Parathyroid adenoma (tissue), 2 donors: ENCODE measurements at regions not wholly inside any gene's neighbourhood (a gene's known extent, or its start where the extent isn't known, plus 50 kb on each side); places are given as distances from the start of the nearest gene placed in this dataset.
"Not testable (repeated sequence)": the region's sequence is repeated elsewhere in the genome, so short reads cannot be mapped to it uniquely, and the experiment has no call there.

Source experiments
- H2AFZ ChIP-seq: fragments of 300-600 bp; sonication (generic); one replicate; pipeline ENCODE4 v1.7.0; 2017; ENCODE audit warnings: antibody characterized with exemption, mild to moderate bottlenecking
- H3K27ac ChIP-seq: fragments of 300-600 bp; sonication (generic); one replicate; pipeline ENCODE4 v1.7.0; 2017
- H3K27me3 ChIP-seq: fragments of 300-600 bp; sonication (generic); one replicate; pipeline ENCODE4 v1.7.0; 2017; ENCODE audit warnings: low read length; ENCODE audit not compliant: control insufficient read depth, insufficient read depth
- H3K36me3 ChIP-seq: fragments of 300-600 bp; sonication (generic); one replicate; pipeline ENCODE4 v1.7.0; 2017; ENCODE audit warnings: low read length; ENCODE audit not compliant: control insufficient read depth, insufficient read depth
- H3K4me1 ChIP-seq: fragments of 300-600 bp; sonication (generic); one replicate; pipeline ENCODE4 v1.7.0; 2017; ENCODE audit warnings: control low read depth
- H3K4me2 ChIP-seq: fragments of 300-600 bp; sonication (generic); one replicate; pipeline ENCODE4 v1.7.0; 2017; ENCODE audit warnings: low read length
- H3K4me3 ChIP-seq: fragments of 300-600 bp; sonication (generic); one replicate; pipeline ENCODE4 v1.7.0; 2017; ENCODE audit warnings: low read depth, low read length
- H3K79me2 ChIP-seq: fragments of 300-600 bp; sonication (generic); one replicate; pipeline ENCODE4 v1.7.0; 2017; ENCODE audit warnings: control low read depth
- H3K9ac ChIP-seq: fragments of 300-600 bp; sonication (generic); one replicate; pipeline ENCODE4 v1.7.0; 2017; ENCODE audit warnings: mild to moderate bottlenecking
- H3K9me3 ChIP-seq: fragments of 300-600 bp; sonication (generic); one replicate; pipeline ENCODE4 v1.7.0; 2017; ENCODE audit warnings: low read length; ENCODE audit not compliant: control insufficient read depth
- CTCF ChIP-seq: fragments of 300-600 bp; sonication (generic); IDR thresholded peaks from one replicate; pipeline ENCODE4 v1.7.0; 2017; ENCODE audit warnings: antibody characterized with exemption, mild to moderate bottlenecking
- donor health status: primary hyperparathyroidism.

GRCh38 chr1:184176058-184176457 is 124.5 kb downstream of the TSEN15 start:
- H3K79me2 ChIP-seq = no peaks in the 10 kb centered on the region
- no peak overlapping the region for H3K4me2 ChIP-seq
- H2AFZ ChIP-seq = no peak overlapping the region
- no peaks in the 10 kb centered on the region for H3K36me3 ChIP-seq
- no peaks in the 10 kb centered on the region for H3K4me1 ChIP-seq
- H3K27me3 ChIP-seq = no peaks in the 10 kb centered on the region
- TF ChIP-seq CTCF = no peak
- no peak overlapping the region for H3K4me3 ChIP-seq
- no peaks in the 10 kb centered on the region for H3K9me3 ChIP-seq
- no peak overlapping the region for H3K27ac ChIP-seq
- H3K9ac ChIP-seq = no peak overlapping the region

GRCh38 chr1:184181044-184181443 is 129.5 kb downstream of the TSEN15 start:
- H3K36me3 ChIP-seq = no peaks in the 10 kb centered on the region
- no peaks in the 10 kb centered on the region for H3K27me3 ChIP-seq
- no peaks in the 10 kb centered on the region for H3K79me2 ChIP-seq
- no peak overlapping the region for H3K27ac ChIP-seq
- no peak for TF ChIP-seq CTCF
- H2AFZ ChIP-seq = no peak overlapping the region
- no peak overlapping the region for H3K9ac ChIP-seq
- no peaks in the 10 kb centered on the region for H3K4me1 ChIP-seq
- no peak overlapping the region for H3K4me3 ChIP-seq
- no peaks in the 10 kb centered on the region for H3K9me3 ChIP-seq
- no peak overlapping the region for H3K4me2 ChIP-seq

DNA sequence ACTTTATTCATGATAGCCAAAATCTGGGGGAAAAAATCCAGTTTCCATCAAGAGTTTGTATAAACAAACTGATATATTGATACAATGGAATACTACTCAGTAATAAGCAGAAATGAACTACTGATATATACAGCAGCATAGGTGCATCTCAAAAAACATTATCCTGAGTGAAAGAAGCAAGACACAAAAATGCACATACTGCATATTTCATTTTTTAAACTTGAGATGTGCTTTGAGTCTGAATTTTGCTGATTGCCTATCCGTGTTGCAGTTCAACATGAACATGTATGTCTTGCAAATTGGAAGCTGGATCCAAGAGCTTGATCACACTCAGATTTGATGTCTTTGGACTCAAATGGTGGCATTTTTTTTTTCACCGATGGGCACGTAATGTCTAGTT is 132.4 kb downstream of the TSEN15 start:
- no peaks in the 10 kb centered on the region for H3K9me3 ChIP-seq
- H3K9ac ChIP-seq = no peak overlapping the region
- TF ChIP-seq CTCF = no peak
- H2AFZ ChIP-seq = no peak overlapping the region
- no peaks in the 10 kb centered on the region for H3K36me3 ChIP-seq
- no peak overlapping the region for H3K27ac ChIP-seq
- no peaks in the 10 kb centered on the region for H3K4me1 ChIP-seq
- no peak overlapping the region for H3K4me3 ChIP-seq
- H3K4me2 ChIP-seq = no peak overlapping the region
- no peaks in the 10 kb centered on the region for H3K27me3 ChIP-seq
- H3K79me2 ChIP-seq = no peaks in the 10 kb centered on the region

DNA sequence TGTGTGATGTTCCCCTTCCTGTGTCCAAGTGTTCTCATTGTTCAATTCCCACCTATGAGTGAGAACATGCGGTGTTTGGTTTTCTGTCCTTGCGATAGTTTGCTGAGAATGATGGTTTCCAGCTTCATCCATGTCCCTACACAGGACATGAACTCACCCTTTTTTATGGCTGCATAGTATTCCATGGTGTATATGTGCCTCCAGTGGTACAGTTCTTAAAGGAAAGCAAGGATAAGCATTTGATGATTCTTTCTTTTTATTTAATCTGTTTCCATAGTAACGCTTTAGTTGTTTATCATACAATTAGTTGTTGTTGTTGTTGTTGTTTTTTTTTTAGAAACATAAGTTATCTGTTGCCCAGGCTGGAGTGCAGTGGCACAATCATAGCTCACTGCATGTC is 133.1 kb downstream of the TSEN15 start:
- H3K9ac ChIP-seq, H3K27ac ChIP-seq, H2AFZ ChIP-seq, H3K4me3 ChIP-seq, H3K4me1 ChIP-seq, H3K27me3 ChIP-seq, H3K4me2 ChIP-seq, H3K36me3 ChIP-seq, H3K9me3 ChIP-seq, H3K79me2 ChIP-seq: not testable (repeated sequence)

DNA sequence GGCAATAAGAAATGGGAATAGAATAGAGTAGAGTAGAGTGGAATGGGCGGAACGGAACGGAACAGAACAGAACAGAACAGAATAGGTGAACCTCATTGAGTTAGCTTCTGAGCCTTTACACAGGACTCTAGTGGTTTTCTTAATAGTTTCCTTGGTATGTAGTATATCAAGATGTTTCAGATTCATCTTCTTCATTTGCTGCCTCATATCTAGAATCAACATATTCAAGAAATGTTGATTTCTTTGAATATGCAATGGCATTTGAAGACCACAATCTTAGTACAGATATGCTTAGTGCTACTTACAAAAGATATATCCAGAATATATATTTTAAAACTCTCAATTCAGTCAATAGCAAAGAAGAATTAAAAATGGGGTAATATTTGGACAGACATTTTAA is 133.8 kb downstream of the TSEN15 start:
- no peaks in the 10 kb centered on the region for H3K4me1 ChIP-seq
- no peak overlapping the region for H3K9ac ChIP-seq
- H3K27ac ChIP-seq = no peak overlapping the region
- H3K36me3 ChIP-seq = no peaks in the 10 kb centered on the region
- H3K4me2 ChIP-seq = no peak overlapping the region
- H3K79me2 ChIP-seq = no peaks in the 10 kb centered on the region
- no peaks in the 10 kb centered on the region for H3K27me3 ChIP-seq
- no peak for TF ChIP-seq CTCF
- H3K4me3 ChIP-seq = no peak overlapping the region
- H3K9me3 ChIP-seq = no peaks in the 10 kb centered on the region
- no peak overlapping the region for H2AFZ ChIP-seq
